HUES64 (cell line): ENCODE measurements at regions not wholly inside any gene's neighbourhood (a gene's known extent, or its start where the extent isn't known, plus 50 kb on each side); places are given as distances from the start of the nearest gene placed in this dataset.

Experiments used
- H3K27ac ChIP-seq: 2 replicates; pipeline ENCODE4 v1.7.0; 2013; ENCODE audit warnings: low read depth, low read length, inconsistent platforms
- H3K27me3 ChIP-seq: 2 replicates; pipeline ENCODE4 v1.6.1; 2013; ENCODE audit warnings: mild to moderate bottlenecking, low read length; ENCODE audit not compliant: insufficient read depth
- H3K36me3 ChIP-seq: 2 replicates; pipeline ENCODE4 v1.6.1; 2013; ENCODE audit warnings: mild to moderate bottlenecking, low read length; ENCODE audit not compliant: insufficient read depth
- H3K4me1 ChIP-seq: 2 replicates; pipeline ENCODE4 v1.6.1; 2013; ENCODE audit warnings: mild to moderate bottlenecking, low read length, moderate library complexity; ENCODE audit not compliant: insufficient read depth
- H3K4me3 ChIP-seq: 2 replicates; pipeline ENCODE4 v1.5.1; 2013; ENCODE audit warnings: mild to moderate bottlenecking, low read length, moderate library complexity
- H3K9ac ChIP-seq: 2 replicates; pipeline ENCODE4 v1.6.1; 2013; ENCODE audit warnings: mild to moderate bottlenecking, low read depth, low read length
- H3K9me3 ChIP-seq: 2 replicates; pipeline ENCODE4 v1.6.1; 2013; ENCODE audit warnings: low read depth, low read length; ENCODE audit not compliant: insufficient read depth
- WGBS: fragments of 150-250, 120-280 bp; methylation state at CpG from one replicate; pipeline ENCODE4 v1.1.7; 2013; ENCODE audit warnings: missing lambda C conversion rate; 5-methylcytosine and 5-hydroxymethylcytosine counted together

DNA sequence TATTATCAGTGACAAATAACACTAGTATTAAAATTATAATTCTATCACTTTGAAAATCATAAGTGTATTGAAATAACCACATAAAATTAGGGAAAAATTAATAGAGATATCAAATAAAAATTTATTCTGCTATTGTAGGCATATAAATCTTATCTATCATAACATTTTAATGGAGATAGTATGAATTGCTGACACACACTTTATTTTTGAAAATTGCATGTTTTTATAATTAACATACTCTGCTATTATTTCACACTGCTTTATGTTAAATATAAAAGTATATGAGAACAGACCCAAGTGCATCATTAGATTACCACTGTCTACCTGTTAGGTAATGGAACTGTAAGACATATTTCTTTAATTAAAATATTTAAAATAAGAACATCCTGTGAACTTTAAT, 2150.2 kb downstream of the ARAP2 start:
- Histone ChIP-seq H3K9ac (no peak overlapping the region), H3K27me3 (no peaks in the 10 kb centered on the region), H3K4me1 (no peaks in the 10 kb centered on the region), H3K36me3 (no peaks in the 10 kb centered on the region), H3K9me3 (no peaks in the 10 kb centered on the region), H3K27ac (no peak overlapping the region), H3K4me3 (no peak overlapping the region)

GRCh38 chr4:34105311-34105710, 2139.0 kb downstream of the ARAP2 start:
- WGBS: 80% methylated on average over 1 of the region's 1 CpG
- H3K27ac ChIP-seq: no peak overlapping the region
- H3K9me3 ChIP-seq: no peaks in the 10 kb centered on the region
- H3K9ac ChIP-seq: no peak overlapping the region
- H3K4me1 ChIP-seq: no peaks in the 10 kb centered on the region
- H3K27me3 ChIP-seq: no peaks in the 10 kb centered on the region
- no peak overlapping the region for H3K4me3 ChIP-seq
- H3K36me3 ChIP-seq: no peaks in the 10 kb centered on the region

GRCh38 chr4:34108391-34108790, 2135.9 kb downstream of the ARAP2 start:
- H3K9me3 ChIP-seq: no peaks in the 10 kb centered on the region
- no peak overlapping the region for H3K4me3 ChIP-seq
- no peak overlapping the region for H3K9ac ChIP-seq
- no peaks in the 10 kb centered on the region for H3K27me3 ChIP-seq
- no peaks in the 10 kb centered on the region for H3K36me3 ChIP-seq
- H3K4me1 ChIP-seq: no peaks in the 10 kb centered on the region
- H3K27ac ChIP-seq: no peak overlapping the region

- Histone ChIP-seq H3K36me3 (no peaks in the 10 kb centered on the region), H3K4me1 (no peaks in the 10 kb centered on the region), H3K9me3 (no peaks in the 10 kb centered on the region), H3K9ac (no peak overlapping the region), H3K4me3 (no peak overlapping the region), H3K27ac (no peak overlapping the region), H3K27me3 (no peaks in the 10 kb centered on the region)
- WGBS: 100% methylated on average over 2 of the region's 2 CpGs
Measured at GRCh38 chr4:34112573-34112972, 2131.7 kb downstream of the ARAP2 start.

- H3K36me3 ChIP-seq: no peaks in the 10 kb centered on the region
- no peaks in the 10 kb centered on the region for H3K9me3 ChIP-seq
- H3K4me3 ChIP-seq: no peak overlapping the region
- no peaks in the 10 kb centered on the region for H3K27me3 ChIP-seq
- H3K4me1 ChIP-seq: no peaks in the 10 kb centered on the region
- 87% methylated on average over 2 of the region's 2 CpGs for WGBS
- H3K9ac ChIP-seq: no peak overlapping the region
- no peak overlapping the region for H3K27ac ChIP-seq
Measured at GRCh38 chr4:34138385-34138784, 2105.9 kb downstream of the ARAP2 start.

- H3K9ac ChIP-seq: no peak overlapping the region
- H3K9me3 ChIP-seq: no peaks in the 10 kb centered on the region
- no peaks in the 10 kb centered on the region for H3K4me1 ChIP-seq
- no peak overlapping the region for H3K27ac ChIP-seq
- no peaks in the 10 kb centered on the region for H3K27me3 ChIP-seq
- H3K4me3 ChIP-seq: no peak overlapping the region
- H3K36me3 ChIP-seq: no peaks in the 10 kb centered on the region
Measured at GRCh38 chr4:34139346-34139745, 2105.0 kb downstream of the ARAP2 start.

GRCh38 chr4:34148322-34148908, 2095.9 kb downstream of the ARAP2 start:
- H3K36me3 ChIP-seq: no peaks in the 10 kb centered on the region
- no peaks in the 10 kb centered on the region for H3K9me3 ChIP-seq
- H3K4me3 ChIP-seq: no peak overlapping the region
- no peaks in the 10 kb centered on the region for H3K27me3 ChIP-seq
- H3K4me1 ChIP-seq: no peaks in the 10 kb centered on the region; the same call in 1 of the 2 replicates
- no peak overlapping the region for H3K27ac ChIP-seq
- H3K9ac ChIP-seq: no peak overlapping the region
- WGBS: 97% methylated on average over 1 of the region's 2 CpGs

DNA sequence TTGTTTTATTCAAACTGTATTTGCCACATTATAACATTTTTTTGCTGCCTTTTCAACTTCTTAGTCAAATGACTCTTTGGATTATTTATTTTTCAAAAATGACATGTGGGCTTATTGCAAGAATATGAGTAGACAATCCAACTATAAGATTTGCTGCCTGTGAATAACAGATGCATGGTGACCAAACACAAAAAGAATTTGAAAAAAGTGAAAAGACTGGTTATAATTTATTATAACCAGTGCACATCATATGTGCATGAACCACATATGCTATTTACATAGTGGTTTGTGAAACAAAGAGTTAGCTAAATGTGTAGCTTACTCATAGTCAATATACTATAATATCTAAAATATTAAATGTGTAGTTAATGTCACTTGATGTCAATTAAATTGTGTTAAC, 2086.8 kb downstream of the ARAP2 start:
- Histone ChIP-seq H3K4me3 (no peak overlapping the region), H3K4me1 (no peaks in the 10 kb centered on the region), H3K9ac (no peak overlapping the region), H3K9me3 (0 out of 2 replicates have a peak, but pooled peaks cover 2% of the 10 kb centered on the region), H3K27ac (no peak overlapping the region), H3K36me3 (no peaks in the 10 kb centered on the region), H3K27me3 (no peaks in the 10 kb centered on the region)

DNA sequence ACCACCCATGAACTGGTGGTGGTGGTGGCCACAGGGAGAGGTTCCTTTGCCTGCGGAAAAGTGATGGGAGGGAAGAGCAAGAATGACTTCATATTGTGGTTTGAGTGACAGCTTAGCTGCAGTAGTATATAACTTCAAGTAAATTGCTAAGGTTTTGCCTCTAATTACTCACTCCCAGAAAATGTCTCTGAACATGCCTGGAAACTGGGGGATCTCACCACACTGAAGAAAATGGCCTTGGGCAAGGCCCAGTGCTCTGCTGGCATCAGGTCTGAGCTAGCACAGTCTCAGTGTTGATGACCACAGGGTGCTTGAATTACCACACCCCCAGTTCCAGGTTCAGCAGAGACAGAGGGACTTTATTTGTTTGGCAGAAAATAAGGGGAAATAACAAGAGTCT, 2085.4 kb downstream of the ARAP2 start:
- WGBS: 100% methylated on average over 1 of the region's 1 CpG
- H3K27ac ChIP-seq: no peak overlapping the region
- H3K4me3 ChIP-seq: no peak overlapping the region
- H3K36me3 ChIP-seq: no peaks in the 10 kb centered on the region
- H3K4me1 ChIP-seq: no peaks in the 10 kb centered on the region
- 0 out of 2 replicates have a peak, but pooled peaks cover 2% of the 10 kb centered on the region for H3K9me3 ChIP-seq
- H3K27me3 ChIP-seq: no peaks in the 10 kb centered on the region
- no peak overlapping the region for H3K9ac ChIP-seq

DNA sequence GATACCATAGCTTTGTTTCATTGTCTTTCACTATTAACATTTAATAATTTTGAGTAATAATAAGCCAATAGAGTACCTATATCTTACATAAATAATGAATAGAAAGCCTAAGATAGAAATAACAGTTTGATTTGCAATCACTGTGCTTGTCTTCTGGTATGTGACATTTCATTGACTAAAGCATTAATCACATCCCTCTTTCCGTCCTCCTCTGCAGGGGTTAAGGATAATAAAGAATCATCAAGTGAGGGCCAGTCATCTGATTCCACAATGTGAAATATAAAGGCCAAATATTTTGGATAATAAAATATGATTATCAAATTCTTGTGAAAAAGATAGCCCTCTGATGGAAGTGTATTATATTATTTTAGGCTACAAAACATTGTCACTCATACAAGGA, 2073.4 kb downstream of the ARAP2 start:
- WGBS: no CpG with 5 or more reads among the region's 1 CpG
- no peaks in the 10 kb centered on the region for H3K9me3 ChIP-seq
- H3K4me3 ChIP-seq: no peak overlapping the region
- no peak overlapping the region for H3K9ac ChIP-seq
- no peaks in the 10 kb centered on the region for H3K36me3 ChIP-seq
- no peaks in the 10 kb centered on the region for H3K4me1 ChIP-seq
- H3K27me3 ChIP-seq: no peaks in the 10 kb centered on the region
- H3K27ac ChIP-seq: no peak overlapping the region

DNA sequence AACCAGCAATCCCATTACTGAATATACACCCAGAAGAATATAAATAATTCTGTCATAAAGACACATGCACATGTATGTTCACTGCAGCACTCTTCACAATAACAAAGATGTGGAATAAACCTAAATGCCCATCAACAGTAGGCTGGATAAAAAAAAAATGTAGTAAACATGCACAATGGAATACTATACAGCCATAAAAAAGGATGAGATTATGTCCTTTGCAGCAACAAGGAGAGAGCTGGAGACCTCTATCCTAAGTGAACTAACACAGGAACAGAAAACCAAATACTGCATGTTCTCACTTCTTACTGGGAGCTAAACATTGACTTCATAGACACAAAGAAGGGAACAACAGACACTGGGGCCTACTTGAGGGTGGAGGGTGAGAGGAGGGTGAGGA, 2067.7 kb downstream of the ARAP2 start:
- Histone ChIP-seq H3K4me3 (no peak overlapping the region), H3K36me3 (no peaks in the 10 kb centered on the region), H3K27me3 (no peaks in the 10 kb centered on the region), H3K4me1 (peaks cover 8% of the 10 kb centered on the region; the same call in 1 of the 2 replicates), H3K27ac (no peak overlapping the region), H3K9me3 (peaks cover 7% of the 10 kb centered on the region), H3K9ac (no peak overlapping the region)

DNA sequence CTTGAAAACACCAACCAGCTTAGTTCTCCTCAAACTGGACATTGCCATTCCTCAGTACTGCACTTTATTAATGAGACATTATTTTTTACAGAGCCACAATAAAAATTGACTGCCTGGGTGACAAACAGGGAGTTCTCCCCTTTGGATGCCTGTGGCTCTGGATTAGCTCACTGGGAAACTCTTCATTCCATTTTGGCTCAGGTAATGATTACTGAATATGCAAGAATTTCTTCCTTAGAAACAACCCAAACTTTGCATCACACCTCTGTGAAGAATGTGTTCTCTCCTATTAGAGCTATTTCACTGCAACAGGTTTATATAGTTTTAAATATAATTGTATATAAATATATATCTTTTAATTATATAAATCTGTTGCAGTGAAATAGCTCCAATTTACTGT, 2065.8 kb downstream of the ARAP2 start:
- Histone ChIP-seq H3K4me3 (no peak overlapping the region), H3K27ac (no peak overlapping the region), H3K9me3 (peaks cover 7% of the 10 kb centered on the region), H3K27me3 (no peaks in the 10 kb centered on the region), H3K4me1 (peaks cover 8% of the 10 kb centered on the region; the same call in 1 of the 2 replicates), H3K36me3 (no peaks in the 10 kb centered on the region), H3K9ac (no peak overlapping the region)
